Mesothelial cell of epicardium (in vitro differentiated cells): ENCODE measurements at regions not wholly inside any gene's neighbourhood (a gene's known extent, or its start where the extent isn't known, plus 50 kb on each side); places are given as distances from the start of the nearest gene placed in this dataset.
"Not testable (repeated sequence)": the region's sequence is repeated elsewhere in the genome, so short reads cannot be mapped to it uniquely, and the experiment has no call there.

ENCODE experiments used
- DNase-seq, 2 experiments: peaks; one replicate each; pipeline ENCODE4 v3.0.0; 2021; ENCODE audit warnings: low spot score in 2 of 2; ENCODE audit not compliant: unreplicated experiment in 2 of 2
- H3K27ac Mint-ChIP-seq: 2 replicates; pipeline ENCODE4 v1.8.0; 2021; ENCODE audit warnings: mixed read lengths
- H3K27me3 Mint-ChIP-seq: 2 replicates; pipeline ENCODE4 v1.8.0; 2021; ENCODE audit warnings: low read depth, mixed read lengths
- H3K36me3 Mint-ChIP-seq: 2 replicates; pipeline ENCODE4 v1.8.0; 2021; ENCODE audit warnings: mixed read lengths
- H3K4me1 Mint-ChIP-seq: 2 replicates; pipeline ENCODE4 v1.8.0; 2021; ENCODE audit warnings: mixed read lengths
- H3K4me3 Mint-ChIP-seq: 2 replicates; pipeline ENCODE4 v1.8.0; 2021; ENCODE audit warnings: mild to moderate bottlenecking, moderate library complexity, mixed read lengths
- H3K9me3 Mint-ChIP-seq: 2 replicates; pipeline ENCODE4 v1.8.0; 2021; ENCODE audit warnings: mixed read lengths
- CTCF ChIP-seq: fragments of 200-600 bp; sonication (generic); IDR thresholded peaks from one replicate; pipeline ENCODE4 v1.5.0; 2021; ENCODE audit warnings: antibody characterized with exemption; ENCODE audit not compliant: unreplicated experiment

DNA sequence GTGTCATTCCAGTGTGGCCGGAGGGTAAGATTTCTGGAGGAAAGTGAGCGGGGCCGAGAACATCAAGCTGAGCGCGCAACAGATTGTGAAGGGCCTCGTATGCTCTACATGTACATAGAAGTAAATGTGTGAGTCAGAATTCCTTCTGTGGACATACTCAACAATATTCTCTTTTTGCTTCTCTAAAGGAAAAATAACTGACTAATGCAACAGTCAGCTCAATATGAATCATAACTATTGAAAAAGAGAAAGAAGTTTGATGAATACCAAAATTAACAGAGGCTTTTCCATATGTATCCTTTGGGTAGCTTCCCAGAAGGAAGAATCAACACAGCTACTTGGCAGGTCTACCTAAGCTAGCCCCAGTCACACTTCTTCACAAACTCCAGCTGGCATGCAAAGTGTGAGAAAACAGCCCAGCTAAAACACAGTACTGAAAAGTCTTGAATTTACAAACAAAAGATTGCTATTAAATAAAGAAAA is 87.5 kb upstream of the ZFP42 start:
- Mint-ChIP-seq H3K4me1 (peaks cover 7% of the 10 kb centered on the region), H3K27ac (no peak overlapping the region), H3K36me3 (no peaks in the 10 kb centered on the region), H3K4me3 (no peak overlapping the region), H3K9me3 (no peaks in the 10 kb centered on the region), H3K27me3 (peaks cover 1% of the 10 kb centered on the region)
- no peak for DNase-seq
- TF ChIP-seq CTCF, result no peak

DNA sequence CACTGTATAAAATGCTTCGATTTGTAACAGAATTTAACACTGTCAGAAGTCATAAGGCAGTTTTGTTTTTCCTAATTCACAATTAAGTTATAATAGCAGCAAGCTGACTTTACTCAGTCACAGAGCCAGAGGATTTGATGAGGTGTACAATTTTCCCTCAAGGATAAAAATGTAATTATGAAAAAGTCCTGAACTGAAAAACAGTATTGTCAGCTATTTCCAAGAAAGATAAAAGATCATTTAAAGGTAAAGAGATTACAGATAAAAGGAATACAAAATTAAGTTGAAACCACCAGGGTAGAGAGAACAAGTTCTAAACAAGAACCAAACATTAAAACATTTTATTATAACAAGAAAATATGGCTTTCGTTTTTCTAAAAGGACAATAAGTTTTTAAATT is 86.8 kb upstream of the ZFP42 start:
- H3K27me3 Mint-ChIP-seq, result peaks cover 1% of the 10 kb centered on the region
- H3K36me3 Mint-ChIP-seq, result no peaks in the 10 kb centered on the region
- H3K4me3 Mint-ChIP-seq, result no peak overlapping the region
- peaks cover under 1% of the 10 kb centered on the region for H3K4me1 Mint-ChIP-seq
- no peak for TF ChIP-seq CTCF
- H3K9me3 Mint-ChIP-seq, result no peaks in the 10 kb centered on the region
- H3K27ac Mint-ChIP-seq, result no peak overlapping the region
- no peak for DNase-seq

GRCh38 chr4:187910741-187911140 is 84.8 kb upstream of the ZFP42 start:
- no peak overlapping the region for H3K4me3 Mint-ChIP-seq
- no peak overlapping the region for H3K27ac Mint-ChIP-seq

DNA sequence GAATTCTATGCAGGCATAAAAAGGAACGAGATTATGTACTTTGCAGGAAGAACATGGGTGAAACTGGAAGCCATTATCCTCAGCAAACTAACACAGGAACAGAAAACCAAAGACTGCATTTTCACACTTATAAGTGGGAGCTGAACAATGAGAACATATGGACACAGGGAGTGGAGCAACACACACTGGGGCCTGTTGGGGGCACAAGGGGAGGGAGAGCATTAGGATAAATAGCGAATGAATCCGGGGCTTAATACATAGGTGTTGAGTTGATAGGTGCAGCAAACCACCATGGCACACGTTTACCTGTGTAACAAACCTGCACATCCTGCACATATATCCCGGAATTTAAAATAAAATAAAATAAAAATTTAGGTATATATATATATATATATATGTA is 80.2 kb upstream of the ZFP42 start:
- H3K27me3 Mint-ChIP-seq, H3K27ac Mint-ChIP-seq, H3K9me3 Mint-ChIP-seq, H3K4me1 Mint-ChIP-seq, H3K36me3 Mint-ChIP-seq, H3K4me3 Mint-ChIP-seq, DNase-seq: not testable (repeated sequence)

More at GRCh38 chr4:187910741-187911140, 84.8 kb upstream of the ZFP42 start:
- Mint-ChIP-seq H3K36me3 (no peaks in the 10 kb centered on the region), H3K4me1 (no peaks in the 10 kb centered on the region), H3K9me3 (no peaks in the 10 kb centered on the region), H3K27me3 (no peaks in the 10 kb centered on the region)
- no peak for DNase-seq
- no peak for TF ChIP-seq CTCF

DNA sequence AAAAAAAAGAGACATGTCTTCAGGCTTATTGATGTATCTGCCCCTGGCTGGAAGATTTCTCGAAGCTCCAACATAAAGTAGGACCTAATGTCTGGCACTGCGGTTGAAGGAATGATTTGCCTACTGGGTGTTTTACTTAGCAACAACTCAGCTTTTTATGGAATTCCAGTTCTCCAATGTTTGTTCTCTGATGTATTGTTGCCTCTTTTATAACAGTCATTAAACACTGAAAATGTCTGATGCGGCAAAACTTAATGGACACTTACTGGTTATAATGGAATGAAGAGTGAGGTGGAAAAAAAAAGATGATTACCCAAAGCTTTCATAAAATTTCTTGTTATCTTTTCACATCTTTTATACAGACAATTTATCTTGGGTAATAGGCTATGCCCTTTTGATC is 75.6 kb upstream of the ZFP42 start:
- no peak for DNase-seq
- peaks cover 17% of the 10 kb centered on the region for H3K9me3 Mint-ChIP-seq
- no peaks in the 10 kb centered on the region for H3K27me3 Mint-ChIP-seq
- H3K27ac Mint-ChIP-seq, result no peak overlapping the region
- H3K4me3 Mint-ChIP-seq, result no peak overlapping the region
- H3K36me3 Mint-ChIP-seq, result no peaks in the 10 kb centered on the region
- H3K4me1 Mint-ChIP-seq, result peaks cover 15% of the 10 kb centered on the region
- no peak for TF ChIP-seq CTCF

- no peak overlapping the region for H3K4me3 Mint-ChIP-seq
- peaks cover 15% of the 10 kb centered on the region for H3K4me1 Mint-ChIP-seq
- no peak overlapping the region for H3K27ac Mint-ChIP-seq
- H3K27me3 Mint-ChIP-seq, result no peaks in the 10 kb centered on the region
- no peak for TF ChIP-seq CTCF
- no peak for DNase-seq
- H3K36me3 Mint-ChIP-seq, result no peaks in the 10 kb centered on the region
- H3K9me3 Mint-ChIP-seq, result peaks cover 29% of the 10 kb centered on the region
Measured at GRCh38 chr4:187921946-187922623, 73.5 kb upstream of the ZFP42 start.
